A549 (cell line): ENCODE measurements at regions not wholly inside any gene's neighbourhood (a gene's known extent, or its start where the extent isn't known, plus 50 kb on each side); places are given as distances from the start of the nearest gene placed in this dataset.

Experiments used
- ATAC-seq, 2 experiments: fragments of 200-7000 bp in 1 of 2; fragments of >200 bp in 1 of 2; cut with Nextera tagmentation in 1 of 2; cut with Tn5 transposase in 1 of 2; 3 replicates each; pipeline versions ENCODE4 v1.8.0 to v1.9.1; 2018 to 2020; ENCODE audit warnings: mild to moderate bottlenecking in 1 of 2, moderate library complexity in 1 of 2
- CTCF ChIA-PET: fragments of 300-600 bp; sonication (Branson Sonifier 250); formaldehyde crosslinking; extraction: SDS; loops from one replicate; lab custom pipeline; 2021; ENCODE audit warnings: antibody characterized with exemption, inconsistent platforms; lab: Yijun Ruan, JAX
- POLR2A ChIA-PET: fragments of 350-600 bp; formaldehyde crosslinking; extraction: SDS; loops from one replicate; lab custom pipeline; 2021; ENCODE audit warnings: antibody characterized with exemption, inconsistent platforms; lab: Yijun Ruan, JAX
- DNase-seq, 2 experiments: peaks; one replicate each; pipeline versions ENCODE4 v3.0.0 to v3.0.0-alpha.2; 2011 to 2016; ENCODE audit warnings: low read depth in 1 of 2, low spot score in 1 of 2
- FAIRE-seq: peaks from 2 replicates; lab custom pipeline; 2011; peaks lifted over from hg19 to GRCh38; lab: Jason Lieb, UNC
- H3K27ac ChIP-seq, 2 experiments: fragments of >200 bp; sonication (Bioruptor Twin); formaldehyde crosslinking; 3 replicates each; pipeline ENCODE4 v1.5.1; 2016 to 2017
- H3K4me1 ChIP-seq: fragments of >200 bp; sonication (Bioruptor Twin); formaldehyde crosslinking; 3 replicates; pipeline ENCODE4 v1.6.1; 2016
- H3K4me2 ChIP-seq: fragments of >200 bp; sonication (Bioruptor Twin); formaldehyde crosslinking; 3 replicates; pipeline ENCODE4 v1.6.1; 2016
- H3K4me3 ChIP-seq: fragments of >200 bp; sonication (Bioruptor Twin); formaldehyde crosslinking; 3 replicates; pipeline ENCODE4 v1.5.1; 2016
- H3K9me3 ChIP-seq: fragments of >200 bp; sonication (Bioruptor Twin); formaldehyde crosslinking; 3 replicates; pipeline ENCODE4 v1.6.1; 2016
- CTCF ChIP-seq: fragments of >200 bp; sonication (Bioruptor Twin); formaldehyde crosslinking; IDR thresholded peaks from 3 replicates; pipeline ENCODE4 v1.5.1; 2016
- E2F6 ChIP-seq: IDR thresholded peaks from 2 replicates; pipeline ENCODE4 v1.6.1; 2012; ENCODE audit warnings: low read depth, borderline replicate concordance
- ELK1 ChIP-seq: fragments of 150-350 bp; IDR thresholded peaks from 2 replicates; pipeline ENCODE4 v1.6.1; 2014; ENCODE audit warnings: low read depth, mild to moderate bottlenecking, low read length
- EP300 ChIP-seq, 2 experiments: fragments of >200 bp; sonication (Bioruptor Twin); formaldehyde crosslinking; IDR thresholded peaks; 2 replicates in 1 of 2; 3 replicates in 1 of 2; pipeline ENCODE4 v1.6.1; 2016 to 2017
- FOSL2 ChIP-seq, 2 experiments: fragments of 450-650 bp in 1 of 2; fragments of >200 bp in 1 of 2; sonication (Bioruptor Twin) in 1 of 2; formaldehyde crosslinking; IDR thresholded peaks; 2 replicates each; pipeline versions ENCODE4 v1.5.0 to v1.6.1; 2016 to 2020; ENCODE audit warnings: mild to moderate bottlenecking in 1 of 2, moderate library complexity in 1 of 2
- FOXS1 ChIP-seq: fragments of 250-450 bp; sonication (Bioruptor Pico); IDR thresholded peaks from 2 replicates; pipeline ENCODE4 v1.5.0; 2020; ENCODE audit warnings: mild to moderate bottlenecking, moderate library complexity
- GATA3 ChIP-seq: IDR thresholded peaks from 2 replicates; pipeline ENCODE4 v1.6.1; 2012; ENCODE audit warnings: borderline replicate concordance
- HDAC2 ChIP-seq: fragments of 200-600 bp; sonication (generic); IDR thresholded peaks from 2 replicates; pipeline ENCODE4 v1.6.1; 2016
- HES2 ChIP-seq: fragments of >200 bp; sonication (Bioruptor Twin); formaldehyde crosslinking; IDR thresholded peaks from 2 replicates; pipeline ENCODE4 v1.6.1; 2016
- MYC ChIP-seq: IDR thresholded peaks from 2 replicates; pipeline ENCODE4 v1.6.1; 2012; ENCODE audit warnings: mild to moderate bottlenecking, inconsistent platforms, low read length, improper control_type of control experiment, borderline replicate concordance
- NR3C1 ChIP-seq: fragments of >200 bp; sonication (Bioruptor Twin); formaldehyde crosslinking; IDR thresholded peaks from 3 replicates; pipeline ENCODE4 v1.6.1; 2017
- PBX3 ChIP-seq: IDR thresholded peaks from 2 replicates; pipeline ENCODE4 v1.6.1; 2012
- RAD21 ChIP-seq, 2 experiments: fragments of >200 bp in 1 of 2; sonication (Bioruptor Twin) in 1 of 2; formaldehyde crosslinking in 1 of 2; IDR thresholded peaks in 1 of 2; conservative IDR thresholded peaks in 1 of 2; 2 replicates in 1 of 2; 3 replicates in 1 of 2; pipeline ENCODE4 v1.6.1; 2012 to 2018; ENCODE audit warnings: inconsistent platforms in 1 of 2
- RCOR1 ChIP-seq: fragments of 150-350 bp; IDR thresholded peaks from 2 replicates; pipeline ENCODE4 v1.6.1; 2014; ENCODE audit warnings: antibody characterized with exemption, low read length, low read depth
- REST ChIP-seq: fragments of 200-600 bp; sonication (generic); IDR thresholded peaks from 2 replicates; pipeline ENCODE4 v1.6.1; 2016; ENCODE audit warnings: antibody characterized with exemption, mild to moderate bottlenecking, moderate library complexity
- RNF2 ChIP-seq: fragments of 200-600 bp; sonication (generic); IDR thresholded peaks from 2 replicates; pipeline ENCODE4 v1.6.1; 2016; ENCODE audit warnings: low read depth, mild to moderate bottlenecking, antibody characterized with exemption, moderate library complexity, borderline replicate concordance
- ZFP36 ChIP-seq: fragments of 450-650 bp; IDR thresholded peaks from 2 replicates; pipeline ENCODE4 v1.6.1; 2014; ENCODE audit warnings: borderline replicate concordance; ENCODE audit not compliant: partially characterized antibody
- WGBS: methylation state at CpG from one replicate; pipeline ENCODE4 v1.1.6; 2017; ENCODE audit errors: missing lambda C conversion rate; 5-methylcytosine and 5-hydroxymethylcytosine counted together

- no peak for ATAC-seq
- Histone ChIP-seq H3K4me2 (no peak overlapping the region), H3K9me3 (no peaks in the 10 kb centered on the region; the same call in 2 of the 3 replicates), H3K27ac (no peak overlapping the region), H3K4me3 (no peak overlapping the region), H3K4me1 (no peaks in the 10 kb centered on the region)
- ChIA-PET CTCF (no interaction called here), POLR2A (no interaction called here)
- no peak for DNase-seq
- 44% methylated on average over 1 of the region's 1 CpG for WGBS
- TF ChIP-seq E2F6 (no peak), EP300 (IDR thresholded peaks at IDR 0.05) (no peak), GATA3 (no peak), HES2 (no peak), RCOR1 (no peak)
- no peak for FAIRE-seq
Measured at GRCh38 chr7:70886547-70886946, 245.4 kb upstream of the GALNT17 start.

GRCh38 chr7:70887186-70887585 lies 244.8 kb upstream of the GALNT17 start:
- no peak for ATAC-seq
- no peak for FAIRE-seq

GRCh38 chr7:70890147-70890969 lies 241.6 kb upstream of the GALNT17 start:
- ATAC-seq (no peak), FAIRE-seq (no peak), DNase-seq (no peak)
- WGBS, result 3% methylated on average over 4 of the region's 4 CpGs
- Histone ChIP-seq H3K4me2 (no peak overlapping the region), H3K4me1 (no peaks in the 10 kb centered on the region), H3K27ac (no peak overlapping the region), H3K9me3 (no peaks in the 10 kb centered on the region; the same call in 2 of the 3 replicates), H3K4me3 (no peak overlapping the region)
- CTCF ChIA-PET, result no interaction called here
- TF ChIP-seq CTCF (no peak), RNF2 (no peak), ZFP36 (no peak), RAD21 (conservative IDR thresholded peaks at IDR 0.05 in 1 of 2, IDR thresholded peaks at IDR 0.05 in 1 of 2) (no peak), HDAC2 (no peak), FOSL2 (IDR thresholded peaks at IDR 0.05) (no peak), FOSL2 (CRISPR knock-in tag; IDR thresholded peaks at IDR 0.05) (no peak), GATA3 (no peak), ELK1 (no peak), FOXS1 (no peak), PBX3 (no peak), REST (no peak), NR3C1 (no peak)
- POLR2A ChIA-PET, result no interaction called here

More at GRCh38 chr7:70887186-70887585, 244.8 kb upstream of the GALNT17 start:
- Histone ChIP-seq H3K4me1 (no peaks in the 10 kb centered on the region), H3K9me3 (no peaks in the 10 kb centered on the region; the same call in 2 of the 3 replicates), H3K27ac (no peak overlapping the region), H3K4me2 (no peak overlapping the region), H3K4me3 (no peak overlapping the region)
- POLR2A ChIA-PET, result no interaction called here
- TF ChIP-seq PBX3 (no peak), MYC (no peak)
- no peak for DNase-seq
- WGBS, result 0% methylated on average over 1 of the region's 1 CpG
- CTCF ChIA-PET, result no interaction called here
